GM19467 (cell line): ENCODE measurements at regions not wholly inside any gene's neighbourhood (a gene's known extent, or its start where the extent isn't known, plus 50 kb on each side); places are given as distances from the start of the nearest gene placed in this dataset.
"Not testable (repeated sequence)": the region's sequence is repeated elsewhere in the genome, so short reads cannot be mapped to it uniquely, and the experiment has no call there.

Experiments
- ATAC-seq: cut with Tn5 transposase; IDR thresholded peaks from one replicate; pipeline ENCODE4 v1.9.1; 2021; ENCODE audit warnings: mild to moderate bottlenecking, moderate library complexity; ENCODE audit not compliant: unreplicated experiment

DNA sequence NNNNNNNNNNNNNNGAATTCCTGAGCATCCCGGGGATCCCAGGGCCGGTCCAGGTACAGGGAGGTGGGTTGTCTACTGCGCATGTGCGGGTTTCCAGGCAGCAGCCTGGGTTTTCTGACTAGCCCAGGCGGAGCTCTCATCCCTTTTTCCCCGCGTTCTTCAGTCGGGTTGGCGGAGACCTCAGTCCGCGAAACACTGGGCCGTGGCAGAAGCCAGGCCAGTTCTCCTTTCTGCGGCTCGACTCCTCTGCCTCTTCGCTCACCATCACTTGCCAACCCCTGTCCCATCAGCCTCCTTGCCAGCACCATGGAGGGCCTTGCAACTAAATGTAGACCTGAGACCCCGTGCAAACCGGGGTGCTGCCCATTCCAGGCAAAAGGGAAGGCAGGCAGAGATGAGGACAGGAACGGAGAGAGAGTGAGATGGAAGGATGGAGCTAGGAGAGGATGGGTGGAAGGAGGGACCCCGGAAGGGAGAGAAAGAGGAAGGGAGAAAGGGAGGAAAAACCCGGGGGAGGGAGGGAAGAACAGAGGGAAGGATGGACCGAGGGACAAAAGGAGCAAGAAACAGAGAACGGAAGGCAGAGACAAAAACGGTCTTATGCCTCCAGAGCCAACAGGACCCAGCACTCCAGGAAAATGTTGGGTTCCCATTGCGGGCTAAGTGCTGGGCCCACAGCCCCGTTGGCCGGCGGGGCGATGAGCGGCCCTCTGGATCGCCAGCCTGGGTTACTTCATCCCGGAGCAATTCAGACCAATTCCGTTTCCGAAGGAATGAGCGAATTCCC, 445.4 kb upstream of the DEFB115 start:
- ATAC-seq = peak; percentile 70

DNA sequence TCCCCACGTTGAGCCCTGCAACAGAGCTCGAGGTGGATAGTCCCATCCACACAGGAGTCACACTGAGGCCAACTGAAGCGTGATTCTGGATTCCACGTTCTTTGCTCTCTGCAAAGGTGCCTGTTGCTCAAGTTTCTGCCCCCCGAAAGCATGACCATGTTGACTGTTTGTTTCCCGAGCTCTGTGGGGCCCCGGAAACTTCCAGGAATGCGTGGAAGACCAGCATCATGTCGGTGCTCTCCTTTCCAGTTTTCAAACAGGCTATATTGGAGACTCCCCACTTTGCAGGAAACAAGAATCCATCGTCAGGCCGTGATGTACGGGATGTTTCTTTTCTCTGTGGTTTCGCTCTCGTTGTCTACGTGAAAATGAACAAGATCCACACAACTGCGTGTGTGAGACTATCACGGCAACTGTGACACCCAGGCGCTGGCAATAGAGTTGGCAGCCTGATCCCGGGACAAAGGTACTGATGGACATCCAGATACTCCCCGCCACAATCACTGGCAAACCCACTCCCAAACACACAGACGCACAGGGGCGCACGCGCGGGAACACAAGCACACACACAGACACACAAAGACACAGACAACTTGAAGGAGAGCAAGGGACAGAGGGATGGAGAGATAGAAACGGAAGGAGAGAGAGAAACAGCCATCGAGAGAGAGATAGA, 444.6 kb upstream of the DEFB115 start:
- no peak for ATAC-seq

DNA sequence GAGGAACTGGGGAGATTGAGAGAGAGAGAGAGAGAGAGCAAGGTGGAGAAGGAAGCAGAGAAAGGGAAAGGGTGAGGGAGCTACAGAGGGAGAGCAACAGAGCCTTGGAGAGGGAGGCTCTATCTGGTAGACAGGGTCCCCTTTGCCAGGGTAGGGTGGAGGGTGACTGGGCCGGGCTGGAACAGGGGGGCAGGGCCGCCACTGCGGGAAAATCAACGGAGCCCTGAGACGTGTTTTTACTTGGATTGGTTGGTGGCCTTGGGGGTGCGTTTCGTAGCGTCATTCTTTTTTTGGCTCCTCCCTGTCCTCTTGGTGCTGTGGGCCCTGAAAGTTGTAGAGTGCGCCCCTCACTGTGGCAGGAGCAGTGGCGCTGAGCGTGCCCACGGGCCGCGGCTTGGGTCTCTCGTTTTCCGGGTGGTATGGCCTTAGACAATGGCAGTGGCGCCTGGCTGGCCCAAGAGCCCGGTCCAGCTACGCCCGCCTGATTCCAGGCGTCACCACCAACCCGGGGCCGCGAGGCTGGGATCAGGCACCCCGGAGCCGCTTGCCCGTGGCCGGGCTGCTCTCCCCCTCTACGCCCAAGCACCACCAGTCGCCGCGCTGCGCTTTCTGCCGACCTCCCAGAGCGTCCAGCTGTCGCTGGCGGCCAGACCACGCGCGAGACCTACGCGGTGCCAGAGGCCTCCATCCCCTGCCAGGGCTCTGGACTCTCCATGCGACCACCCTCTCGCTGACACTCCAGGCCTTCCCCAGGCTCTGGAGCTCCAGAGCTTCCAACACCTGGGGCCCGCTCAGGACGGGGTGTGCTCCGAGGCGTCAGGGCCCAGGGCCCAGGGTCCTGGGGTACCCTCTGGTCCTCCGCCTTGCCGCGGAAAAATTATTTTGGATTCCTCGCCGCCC, 443.8 kb upstream of the DEFB115 start:
- not testable (repeated sequence) for ATAC-seq

DNA sequence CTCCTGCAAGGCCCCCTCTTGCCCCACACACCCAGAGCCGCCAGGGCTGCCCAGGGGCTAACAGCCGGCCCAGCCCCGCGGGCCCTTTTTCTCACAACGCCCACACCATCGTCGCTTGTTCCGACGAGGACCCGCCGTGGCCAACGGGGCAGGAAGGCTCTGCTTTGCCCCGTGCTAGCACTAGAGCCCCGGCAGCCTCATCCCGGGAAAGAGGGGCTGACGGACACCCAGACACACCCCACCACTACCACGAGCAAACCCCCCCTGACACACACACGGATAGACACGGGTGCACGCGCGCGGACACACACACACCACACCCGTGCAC, 443.2 kb upstream of the DEFB115 start:
- not testable (repeated sequence) for ATAC-seq

DNA sequence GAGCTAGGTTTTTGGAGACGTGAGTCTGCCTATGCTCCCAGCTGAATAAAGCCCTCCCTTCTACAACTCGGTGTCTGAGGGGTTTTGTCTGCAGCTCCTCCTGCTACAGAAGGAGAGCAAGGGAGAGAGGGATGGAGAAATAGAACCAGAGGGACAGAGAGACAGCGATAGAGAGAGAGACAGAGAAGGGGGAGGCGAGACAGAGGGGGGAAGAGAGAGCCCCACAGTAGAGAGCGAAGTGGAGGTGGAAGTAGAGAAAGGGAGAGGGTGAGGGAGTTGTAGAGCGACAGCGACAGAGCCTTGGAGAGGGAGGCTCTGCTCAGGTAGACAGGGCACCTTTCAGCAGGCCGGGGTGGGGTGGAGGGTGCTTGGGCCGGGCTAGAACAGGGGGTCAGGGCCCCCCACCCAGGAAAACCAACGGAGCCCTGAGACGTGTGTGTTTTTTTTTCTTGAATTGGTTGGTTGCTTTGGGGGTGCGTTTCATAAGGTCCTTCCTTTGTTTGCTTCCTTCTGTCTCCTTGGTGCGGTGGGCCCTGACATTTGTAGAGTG, 442.4 kb upstream of the DEFB115 start:
- ATAC-seq = not testable (repeated sequence)

DNA sequence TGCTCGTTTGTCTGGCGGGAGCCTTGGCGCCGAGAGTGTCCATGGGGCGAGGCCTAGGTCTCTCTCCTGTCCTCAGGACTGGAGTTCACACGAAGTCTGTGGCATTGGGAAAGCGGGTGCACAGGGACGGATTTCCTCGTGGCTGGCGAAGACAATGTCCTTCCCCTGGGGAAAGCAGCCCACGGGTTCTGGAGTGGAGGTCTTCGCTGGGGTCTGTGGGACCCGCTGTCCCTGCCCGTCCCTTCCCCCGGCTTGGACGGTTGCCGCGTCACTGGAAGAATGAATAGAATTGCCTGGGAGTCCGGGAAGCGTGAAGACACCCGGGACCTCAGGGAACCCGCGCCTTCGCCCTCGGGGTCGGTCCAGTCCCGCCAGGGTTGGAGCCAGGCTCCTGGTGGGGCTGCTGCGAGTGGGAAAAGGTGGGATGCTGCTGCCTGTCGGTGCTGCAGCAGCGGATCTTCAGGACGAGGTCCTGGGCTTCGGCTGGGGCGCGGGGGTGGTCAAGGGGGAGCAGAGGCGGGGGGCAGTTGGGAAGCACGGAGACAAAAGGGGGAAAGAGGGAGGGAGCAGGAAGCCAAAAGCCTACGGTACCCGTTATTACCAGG, 441.8 kb upstream of the DEFB115 start:
- no peak for ATAC-seq

DNA sequence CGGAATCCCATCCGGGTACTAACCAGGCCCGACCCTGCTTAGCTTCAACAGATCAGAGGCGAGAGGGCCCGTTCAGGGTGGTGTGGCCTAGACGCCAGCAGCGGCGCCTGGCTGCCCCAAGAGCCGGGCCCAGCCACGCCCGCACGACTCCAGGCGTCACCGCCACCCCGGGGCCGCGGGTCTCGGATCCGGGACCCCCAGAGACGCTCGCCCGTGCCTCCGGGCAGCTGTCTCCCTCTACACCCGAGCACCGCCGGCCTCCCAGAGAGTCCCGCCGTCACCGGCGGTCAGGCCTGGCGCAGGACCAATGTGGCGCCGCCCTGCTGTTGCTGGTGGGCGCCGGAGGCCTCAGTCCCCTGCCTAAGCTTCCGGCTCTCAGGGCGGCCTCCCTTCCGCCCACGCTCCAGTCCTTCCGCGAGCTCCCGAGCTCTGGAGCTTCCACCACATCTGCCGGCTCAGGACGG, 441.2 kb upstream of the DEFB115 start:
- ATAC-seq = no peak

DNA sequence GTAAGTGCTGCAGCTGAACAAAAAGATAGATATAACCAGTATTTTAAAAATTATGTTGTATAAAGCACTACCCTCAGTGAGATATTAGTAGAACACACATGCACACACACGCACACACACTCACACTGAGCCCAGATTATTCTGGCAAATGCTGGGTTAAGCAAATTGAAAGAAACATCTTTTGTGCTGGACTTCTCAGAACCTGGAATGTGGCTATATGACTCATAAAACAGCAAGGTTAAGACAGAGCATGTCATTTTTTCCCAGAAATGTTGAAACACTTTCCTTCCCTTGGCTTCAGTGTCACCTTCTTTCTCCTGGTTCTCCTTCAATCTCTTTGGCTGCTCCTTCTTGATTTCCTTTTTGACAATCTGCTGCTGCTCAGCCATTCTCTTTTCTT, 435.8 kb upstream of the DEFB115 start:
- ATAC-seq = not testable (repeated sequence)

DNA sequence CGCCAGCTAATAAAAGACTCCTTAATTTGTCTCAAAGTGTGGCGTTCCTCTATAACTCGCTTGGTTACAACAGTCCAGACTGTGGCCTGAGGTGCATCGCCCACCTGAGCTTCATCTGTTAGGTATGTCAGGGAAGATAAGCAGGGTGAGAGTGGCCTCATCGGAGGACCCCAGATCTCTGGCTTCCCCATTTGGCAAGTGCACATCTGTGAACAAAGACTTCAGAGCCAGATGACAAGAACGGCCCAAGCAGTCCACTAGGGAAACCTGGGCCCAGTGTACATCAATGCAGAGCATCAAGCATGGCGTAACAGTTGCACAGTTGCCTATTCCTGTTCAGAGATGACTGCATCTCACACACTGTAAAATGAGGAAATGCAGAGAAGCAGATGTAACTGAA, 432.8 kb upstream of the DEFB115 start:
- ATAC-seq = not testable (repeated sequence)

DNA sequence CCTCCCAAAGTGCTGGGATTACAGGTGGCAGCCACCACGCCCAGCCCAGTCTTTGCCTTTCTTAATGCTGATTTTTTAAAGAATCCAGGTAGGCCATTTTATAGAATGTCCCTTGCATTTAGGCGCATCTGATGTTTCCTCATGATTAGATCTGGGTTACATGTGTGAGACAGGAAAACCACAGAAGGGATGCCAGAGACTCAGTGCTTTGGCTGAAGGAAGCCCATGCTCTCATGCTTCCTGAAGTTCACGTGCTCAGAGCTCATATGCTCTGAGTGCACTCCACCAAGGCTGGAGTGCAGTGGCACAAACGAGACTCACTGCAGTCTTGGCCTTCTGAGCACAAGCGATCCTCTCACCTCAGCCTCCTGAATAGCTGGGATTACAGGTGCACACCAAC, 411.5 kb upstream of the DEFB115 start:
- ATAC-seq = not testable (repeated sequence)

DNA sequence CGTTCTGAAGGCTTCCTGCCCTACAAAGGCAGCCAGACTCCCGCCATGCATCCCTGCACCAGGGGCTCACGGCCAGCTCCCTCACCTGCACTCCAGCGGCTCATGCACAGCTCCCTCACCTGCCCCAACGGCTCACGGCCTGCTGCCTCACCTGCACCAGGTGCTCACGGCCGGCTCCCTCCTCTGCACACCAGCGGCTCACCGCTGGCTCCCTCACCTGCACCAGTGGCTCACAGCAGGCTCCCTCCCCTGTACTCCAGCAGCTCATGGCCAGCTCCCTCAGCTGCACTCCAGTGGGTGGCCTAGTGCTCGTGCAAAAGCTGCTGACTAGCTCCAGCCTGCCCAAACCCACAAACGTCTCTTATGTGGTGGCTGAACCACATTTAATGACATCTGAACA, 389.2 kb upstream of the DEFB115 start:
- not testable (repeated sequence) for ATAC-seq

DNA sequence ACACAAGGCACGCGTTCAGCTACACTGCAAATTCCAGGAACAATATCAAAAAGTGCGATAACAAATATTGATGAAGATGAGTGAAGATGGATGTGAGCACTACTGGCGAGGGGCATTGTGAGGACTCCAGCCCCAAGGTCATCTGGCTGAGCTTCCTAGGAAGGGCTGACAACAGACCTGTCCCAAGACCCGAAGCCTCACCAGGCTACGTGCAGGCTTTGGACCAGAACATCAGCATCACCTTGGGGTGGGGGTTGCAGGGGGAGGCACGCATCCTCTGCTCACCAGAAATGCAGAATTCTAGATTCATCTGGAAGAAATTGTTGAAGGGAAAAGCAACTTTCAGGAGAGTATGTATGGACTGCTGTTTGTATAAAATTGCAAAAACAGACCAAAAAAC, 386.3 kb upstream of the DEFB115 start:
- not testable (repeated sequence) for ATAC-seq

DNA sequence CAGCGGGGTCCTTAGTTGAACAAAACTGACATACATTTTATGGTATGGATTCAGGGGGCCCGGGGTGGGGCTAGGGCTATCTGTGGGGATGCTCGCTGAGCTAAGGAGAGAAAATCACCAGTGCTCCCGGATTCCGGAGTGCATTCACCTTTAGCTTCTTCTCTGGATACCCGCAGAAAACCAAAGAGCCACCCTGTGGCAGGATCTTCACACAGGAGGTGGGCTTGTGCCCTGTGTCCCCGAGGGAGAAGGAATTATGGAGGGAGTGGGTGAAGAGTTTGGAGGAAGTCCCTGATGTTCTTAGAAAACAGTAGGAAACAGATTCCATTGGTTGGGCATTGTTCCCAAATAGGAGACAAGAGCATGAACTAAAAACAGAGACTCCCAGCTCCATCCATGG, 385.2 kb upstream of the DEFB115 start:
- ATAC-seq = not testable (repeated sequence)

DNA sequence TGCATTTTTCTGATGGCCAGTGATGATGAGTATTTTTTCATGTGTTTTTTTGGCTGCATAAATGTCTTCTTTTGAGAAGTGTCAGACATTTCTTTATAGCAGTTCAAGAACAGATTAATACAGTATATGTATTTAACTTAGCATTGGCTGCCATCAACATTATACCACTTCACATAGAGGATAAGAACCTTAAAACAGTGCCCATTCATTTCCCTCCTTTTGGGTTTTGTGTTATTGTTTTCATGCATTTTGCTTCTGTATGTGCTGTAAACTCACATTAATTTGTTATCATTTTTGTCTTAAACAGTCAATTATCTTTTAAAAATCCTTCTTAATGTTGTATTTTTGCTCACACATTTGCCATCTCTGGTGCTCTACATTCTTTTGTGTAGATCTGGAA, 381.6 kb upstream of the DEFB115 start:
- not testable (repeated sequence) for ATAC-seq

DNA sequence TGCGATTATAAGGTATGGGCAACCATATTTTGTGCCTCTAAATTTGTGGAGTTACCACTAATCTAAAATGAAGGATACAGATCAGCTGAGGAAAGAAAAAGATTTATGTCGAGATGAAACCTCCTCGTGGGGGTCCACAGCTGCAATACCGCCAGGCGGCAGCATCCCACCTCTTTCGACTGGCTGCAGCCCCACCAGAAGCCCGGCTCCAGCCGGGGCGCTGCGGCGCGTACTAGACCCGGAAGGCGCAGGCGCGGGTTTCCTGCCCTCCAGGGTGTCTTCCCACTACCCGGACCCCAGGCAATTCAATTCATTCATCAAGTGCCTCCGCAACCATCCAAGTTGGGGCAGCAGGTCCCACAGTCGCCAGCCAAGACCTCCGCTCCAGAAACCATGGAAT, 366.1 kb upstream of the DEFB115 start:
- not testable (repeated sequence) for ATAC-seq

DNA sequence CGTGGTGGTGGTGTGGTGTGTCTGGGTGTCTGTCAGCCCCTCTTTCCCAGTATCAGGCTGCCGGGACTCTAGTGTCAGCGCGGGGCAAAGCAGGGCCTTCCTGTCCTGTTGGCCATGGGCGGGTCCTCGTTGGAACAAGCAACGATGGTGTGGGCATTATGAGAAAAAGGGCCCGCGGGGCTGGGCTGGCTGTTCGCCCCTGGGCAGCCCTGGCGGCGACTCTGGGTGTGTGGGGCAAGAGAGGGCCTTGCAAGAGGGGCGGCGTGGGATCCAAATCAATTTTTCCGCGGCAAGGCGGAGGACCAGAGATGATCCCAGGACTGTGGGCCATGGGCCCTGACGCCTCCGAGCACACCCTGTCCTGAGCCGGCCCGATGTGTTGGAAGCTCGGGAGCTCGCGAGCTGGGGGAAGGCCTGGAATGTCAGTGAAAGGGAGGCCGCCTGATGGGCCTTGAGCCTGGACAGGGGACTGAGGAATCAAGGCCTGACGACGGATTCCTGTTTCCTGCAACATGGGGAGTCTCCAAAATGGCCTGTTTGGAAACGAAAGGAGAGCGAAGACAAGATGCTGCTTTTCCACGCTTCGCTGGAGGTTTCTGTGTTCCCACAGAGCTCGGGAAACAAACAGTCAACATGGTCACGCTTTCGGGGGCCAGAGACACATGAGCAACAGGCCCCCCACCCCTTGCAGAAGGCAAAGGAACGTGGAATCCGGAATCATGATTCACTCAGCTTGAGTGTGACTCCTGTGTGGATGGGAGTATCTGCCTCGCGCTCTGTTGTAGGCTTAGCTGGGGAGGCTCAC, 364.7 kb upstream of the DEFB115 start:
- ATAC-seq = no peak

DNA sequence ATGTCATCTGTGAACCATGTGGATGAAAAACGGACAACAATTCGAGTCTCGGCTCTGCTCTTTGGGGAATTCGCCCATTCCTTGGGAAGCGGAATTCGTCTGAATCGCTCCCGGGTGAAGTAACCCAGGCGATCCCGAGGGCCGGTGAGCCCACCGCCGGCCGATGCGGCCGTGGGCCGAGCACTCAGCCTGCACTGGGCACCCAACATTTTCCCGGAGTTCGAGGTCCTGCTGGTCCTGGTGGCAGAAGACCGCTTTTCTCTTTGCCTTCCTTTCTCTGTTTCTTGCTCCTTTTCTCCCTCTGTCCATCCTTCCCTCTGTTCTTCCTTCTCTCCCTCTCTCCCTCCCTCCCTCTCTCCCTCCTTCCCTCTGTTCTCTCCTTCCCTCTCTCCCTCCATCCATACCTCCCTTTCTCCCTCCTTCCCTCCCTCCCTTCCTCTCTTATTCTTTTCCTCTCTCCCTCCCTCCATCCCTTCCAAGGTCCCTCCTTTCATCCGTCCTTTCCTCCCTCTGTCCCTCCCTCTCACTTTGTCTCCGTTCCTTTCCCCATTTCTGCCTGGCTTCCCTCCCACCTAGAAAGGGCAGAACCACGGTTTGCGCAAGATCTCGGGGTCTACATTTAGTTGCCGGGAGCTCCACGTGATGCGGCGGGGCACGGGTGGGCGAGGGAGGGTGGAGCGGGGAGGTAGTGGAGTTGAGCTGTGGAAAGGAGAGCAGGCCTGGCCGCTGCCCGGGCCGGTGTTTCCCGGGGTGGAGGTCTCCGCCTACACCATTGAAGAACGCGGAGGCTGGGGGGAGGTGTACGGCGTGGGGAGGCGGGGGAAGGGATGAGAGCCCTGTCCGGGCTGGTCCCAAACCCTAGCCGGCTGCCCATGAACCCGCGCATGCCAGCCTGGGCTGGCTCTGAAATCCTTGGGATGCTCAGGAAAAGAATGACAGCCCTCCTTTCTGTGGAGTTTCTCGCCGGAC, 363.8 kb upstream of the DEFB115 start:
- ATAC-seq = not testable (repeated sequence)

DNA sequence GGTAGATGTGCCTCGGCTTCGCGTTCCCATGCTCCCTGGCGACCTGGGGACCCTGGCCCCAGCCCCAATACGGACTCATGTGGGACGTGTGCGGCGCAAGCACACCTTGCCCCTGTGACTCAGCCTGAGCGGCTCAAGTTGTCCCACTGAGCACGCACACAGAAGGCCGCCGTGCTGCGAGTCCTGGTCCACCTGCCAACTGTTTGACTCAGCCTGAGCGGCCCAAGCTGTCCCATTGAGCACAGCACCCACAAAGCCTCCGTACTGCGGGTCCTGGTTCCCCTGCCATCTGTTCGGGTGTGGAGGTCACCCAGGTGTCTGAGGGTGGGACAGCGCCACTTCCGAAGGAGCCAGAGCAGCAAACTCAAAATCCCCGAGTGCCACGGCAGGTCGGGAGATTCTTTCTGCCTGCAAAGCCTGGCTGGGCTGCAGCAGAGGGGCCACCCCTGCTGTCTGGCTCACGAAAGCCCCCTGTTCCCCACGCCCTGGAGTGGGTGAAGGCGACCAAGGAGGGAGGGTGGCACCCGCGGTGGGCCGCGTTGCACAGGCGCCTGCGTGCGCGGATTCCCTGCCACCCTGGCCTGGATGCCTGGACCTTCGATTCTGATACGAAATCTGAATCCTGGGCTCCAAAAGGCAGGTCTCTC, 362.6 kb upstream of the DEFB115 start:
- ATAC-seq = not testable (repeated sequence)
